Stimulated activated CD8-positive, alpha-beta memory T cell treated with anti-CD3 and anti-CD28 coated beads, Interleukin-4, amount 100 ng/mL, for 48 hours (primary cell): ENCODE measurements at regions not wholly inside any gene's neighbourhood (a gene's known extent, or its start where the extent isn't known, plus 50 kb on each side); places are given as distances from the start of the nearest gene placed in this dataset.
"Not testable (repeated sequence)": the region's sequence is repeated elsewhere in the genome, so short reads cannot be mapped to it uniquely, and the experiment has no call there.

Experiments used
- DNase-seq: peaks from one replicate; pipeline ENCODE4 v3.0.0-alpha.2; 2020

- no peak for DNase-seq
These were observed 164.6 kb downstream of the NDFIP2 start for GRCh38 chr13:79645569-79645968.

- no peak for DNase-seq
These were observed 161.6 kb downstream of the NDFIP2 start for GRCh38 chr13:79642596-79642995.

- DNase-seq, result no peak
These were observed 156.3 kb downstream of the NDFIP2 start for GRCh38 chr13:79637133-79637763.

DNA sequence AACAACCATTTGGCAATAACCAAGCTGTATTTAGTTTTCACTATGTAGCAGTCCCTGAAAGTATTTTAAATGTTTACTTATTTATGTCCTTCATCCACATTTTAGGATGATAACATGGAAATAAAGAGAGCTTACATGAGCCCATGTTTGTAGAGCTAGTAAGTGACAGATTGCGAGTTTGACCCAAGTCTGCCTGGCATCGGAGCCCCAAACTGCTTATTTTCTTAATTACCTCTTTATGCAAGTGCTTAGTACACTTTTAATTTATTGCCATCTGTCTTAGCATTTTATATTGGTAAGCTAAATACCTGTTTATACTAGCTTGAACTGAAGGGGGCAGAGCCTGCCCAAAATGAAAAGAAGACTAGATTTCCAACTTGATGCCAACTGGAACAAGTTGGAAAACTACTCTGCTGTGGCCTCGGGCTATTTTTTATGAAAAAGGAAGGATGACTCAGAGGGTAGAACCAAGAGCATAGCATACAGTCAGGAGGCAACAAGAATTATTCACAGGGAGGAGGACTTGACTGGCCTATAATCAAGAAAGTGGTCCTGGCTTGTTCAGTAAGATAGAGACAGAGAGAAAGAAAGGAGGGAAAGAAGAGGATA lies 150.2 kb downstream of the NDFIP2 start:
- no peak for DNase-seq

- DNase-seq, result no peak
These were observed 147.5 kb downstream of the NDFIP2 start for GRCh38 chr13:79628463-79628862.

- no peak for DNase-seq
These were observed 146.0 kb downstream of the NDFIP2 start for GRCh38 chr13:79626924-79627323.

- no peak for DNase-seq
These were observed 144.6 kb downstream of the NDFIP2 start for GRCh38 chr13:79625517-79625916.

GRCh38 chr13:79621902-79622301 lies 140.9 kb downstream of the NDFIP2 start:
- DNase-seq, result no peak

DNA sequence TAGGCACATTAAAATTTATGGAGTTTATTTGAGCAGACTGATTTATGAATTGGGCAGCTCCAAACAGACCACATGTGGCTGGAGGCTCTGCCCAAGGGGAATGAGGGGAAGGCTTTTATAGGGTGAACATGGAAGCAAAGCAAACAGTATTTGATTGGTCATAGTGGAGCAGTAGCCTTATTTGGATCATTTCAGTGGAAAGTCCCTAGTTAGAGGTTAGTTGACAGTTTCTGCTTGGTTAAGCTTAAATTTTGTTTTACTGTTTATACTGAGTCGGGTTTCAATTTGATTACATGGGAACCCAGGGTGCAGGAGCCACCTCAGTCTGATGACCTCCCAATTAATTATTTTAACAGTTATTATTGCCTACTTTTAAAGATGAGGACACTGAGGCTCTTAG lies 140.5 kb downstream of the NDFIP2 start:
- no peak for DNase-seq

DNA sequence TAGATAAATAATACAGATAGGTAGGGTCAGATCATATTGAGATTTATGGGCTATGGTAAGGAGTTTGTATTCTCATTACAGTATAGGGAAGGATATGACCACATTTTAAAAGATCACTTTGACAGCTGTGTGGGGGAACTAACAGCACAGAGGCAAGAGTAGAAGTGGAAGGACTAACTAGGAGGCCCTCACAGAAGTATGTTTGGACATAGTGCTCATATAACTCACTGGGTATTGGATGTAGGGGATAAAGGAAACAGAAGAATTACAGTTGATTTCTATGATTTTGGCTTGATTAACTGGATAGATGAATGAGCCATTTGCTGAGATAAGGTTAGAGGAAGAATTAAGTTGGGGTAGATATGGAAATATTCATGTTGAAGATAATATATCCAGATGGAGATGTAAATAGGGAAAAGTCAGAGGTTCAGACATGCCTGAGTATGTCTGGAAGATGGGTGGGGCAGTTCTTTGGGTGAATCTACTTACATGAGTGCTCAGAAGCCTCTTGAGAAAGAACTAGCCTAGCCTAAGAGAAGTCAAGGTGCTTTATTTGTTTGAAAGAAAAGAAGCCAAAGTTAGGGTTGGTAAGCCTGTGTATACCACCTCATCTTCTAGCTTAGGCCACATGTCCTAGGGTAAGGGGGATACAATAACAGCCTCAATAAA lies 133.4 kb downstream of the NDFIP2 start:
- DNase-seq, result no peak

DNA sequence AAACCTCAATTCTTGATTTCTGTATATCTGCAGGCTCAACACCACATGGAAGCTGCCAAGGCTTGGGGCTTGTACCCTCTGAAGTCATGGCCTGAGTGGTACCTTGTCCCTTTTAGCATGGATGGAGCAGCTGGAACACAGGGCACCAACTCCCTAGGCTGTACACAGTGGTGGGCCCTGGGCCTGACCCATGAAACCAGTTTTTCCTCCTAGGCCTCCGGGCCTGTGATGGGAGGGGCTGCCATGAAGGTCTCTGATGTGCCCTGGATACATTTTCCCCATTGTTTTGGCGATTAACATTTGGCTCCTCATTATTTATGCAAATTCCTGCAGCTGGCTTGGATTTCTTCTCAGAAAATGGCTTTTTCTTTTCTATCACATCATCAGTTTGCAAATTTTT lies 131.6 kb downstream of the NDFIP2 start:
- DNase-seq, result no peak

- not testable (repeated sequence) for DNase-seq
These were observed 126.9 kb downstream of the NDFIP2 start for GRCh38 chr13:79607895-79608294.
